H9 (cell line): ENCODE measurements at regions not wholly inside any gene's neighbourhood (a gene's known extent, or its start where the extent isn't known, plus 50 kb on each side); places are given as distances from the start of the nearest gene placed in this dataset.

Experiments used
- DNase-seq: peaks from one replicate; pipeline ENCODE4 v3.0.0-alpha.2; 2017
- H2AFZ ChIP-seq: one replicate; pipeline ENCODE4 v1.6.1; 2013; ENCODE audit warnings: mild to moderate bottlenecking, low read length, control low read depth, moderate library complexity
- H2AK5ac ChIP-seq: 2 replicates; pipeline ENCODE4 v1.6.1; 2013; ENCODE audit warnings: low read length, control low read depth, mixed read lengths; ENCODE audit not compliant: insufficient read length
- H2BK120ac ChIP-seq: one replicate; pipeline ENCODE4 v1.6.1; 2013; ENCODE audit warnings: low read depth, mild to moderate bottlenecking, low read length, control low read depth, inconsistent platforms; ENCODE audit not compliant: poor library complexity, severe bottlenecking
- H2BK12ac ChIP-seq: 2 replicates; pipeline ENCODE4 v1.6.1; 2013; ENCODE audit warnings: low read length, control low read depth, mixed read lengths, low read depth; ENCODE audit not compliant: insufficient read length
- H2BK15ac ChIP-seq: 2 replicates; pipeline ENCODE4 v1.6.1; 2013; ENCODE audit warnings: low read depth, low read length, control low read depth
- H2BK20ac ChIP-seq: one replicate; pipeline ENCODE4 v1.6.1; 2013; ENCODE audit warnings: low read depth, mild to moderate bottlenecking, low read length, control low read depth, inconsistent platforms; ENCODE audit not compliant: poor library complexity, severe bottlenecking
- H2BK5ac ChIP-seq: 2 replicates; pipeline ENCODE4 v1.6.1; 2013; ENCODE audit warnings: low read length, control low read depth, mixed read lengths; ENCODE audit not compliant: insufficient read length
- H3K14ac ChIP-seq: 2 replicates; pipeline ENCODE4 v1.6.1; 2013; ENCODE audit warnings: low read length, control low read depth; ENCODE audit not compliant: insufficient read depth
- H3K18ac ChIP-seq: 2 replicates; pipeline ENCODE4 v1.6.1; 2013; ENCODE audit warnings: low read depth, mild to moderate bottlenecking, mixed read lengths, low read length, control low read depth; ENCODE audit not compliant: insufficient read length
- H3K23ac ChIP-seq: 2 replicates; pipeline ENCODE4 v1.6.1; 2013; ENCODE audit warnings: low read length, control low read depth, mixed read lengths, low read depth; ENCODE audit not compliant: insufficient read length
- H3K23me2 ChIP-seq: 2 replicates; pipeline ENCODE4 v1.6.1; 2013; ENCODE audit warnings: low read depth, mild to moderate bottlenecking, mixed read lengths, low read length, control low read depth; ENCODE audit not compliant: insufficient read length, poor library complexity, severe bottlenecking
- H3K27ac ChIP-seq: 2 replicates; pipeline ENCODE4 v1.5.1; 2013; ENCODE audit warnings: low read length, control low read depth, mixed read lengths, low read depth; ENCODE audit not compliant: insufficient read length
- H3K27me3 ChIP-seq: 2 replicates; pipeline ENCODE4 v1.6.1; 2013; ENCODE audit warnings: low read length, control low read depth, inconsistent platforms; ENCODE audit not compliant: insufficient read depth
- H3K4ac ChIP-seq: 2 replicates; pipeline ENCODE4 v1.6.1; 2013; ENCODE audit warnings: low read depth, mild to moderate bottlenecking, control low read depth, inconsistent platforms, low read length, moderate library complexity
- H3K4me1 ChIP-seq: 2 replicates; pipeline ENCODE4 v1.6.1; 2013; ENCODE audit warnings: low read length, control low read depth, inconsistent platforms; ENCODE audit not compliant: insufficient read depth
- H3K4me2 ChIP-seq: 2 replicates; pipeline ENCODE4 v1.6.1; 2013; ENCODE audit warnings: low read length, control low read depth, mixed read lengths; ENCODE audit not compliant: insufficient read length, insufficient read depth
- H3K56ac ChIP-seq: 2 replicates; pipeline ENCODE4 v1.6.1; 2013; ENCODE audit warnings: low read depth, mild to moderate bottlenecking, mixed read lengths, low read length, control low read depth; ENCODE audit not compliant: insufficient read length
- H3K79me1 ChIP-seq: 2 replicates; pipeline ENCODE4 v1.6.1; 2013; ENCODE audit warnings: low read depth, mild to moderate bottlenecking, moderate library complexity, low read length, control low read depth, inconsistent platforms; ENCODE audit not compliant: insufficient read depth, poor library complexity, severe bottlenecking
- H3K79me2 ChIP-seq: 2 replicates; pipeline ENCODE4 v1.6.1; 2013; ENCODE audit warnings: low read length, control low read depth, inconsistent platforms; ENCODE audit not compliant: insufficient read depth
- H3K9ac ChIP-seq: 2 replicates; pipeline ENCODE4 v1.6.1; 2013; ENCODE audit warnings: low read length, control low read depth, mixed read lengths; ENCODE audit not compliant: insufficient read length; ENCODE audit errors: extremely low read depth
- H3K9me3 ChIP-seq: one replicate; pipeline ENCODE4 v1.6.1; 2013; ENCODE audit warnings: low read depth, low read length, inconsistent platforms; ENCODE audit not compliant: control insufficient read depth
- H3T11ph ChIP-seq: one replicate; pipeline ENCODE4 v1.6.1; 2013; ENCODE audit warnings: mild to moderate bottlenecking, low read length, control low read depth, inconsistent platforms
- H4K20me1 ChIP-seq: one replicate; pipeline ENCODE4 v1.6.1; 2013; ENCODE audit not compliant: control insufficient read depth, insufficient read length, insufficient read depth
- H4K5ac ChIP-seq: 2 replicates; pipeline ENCODE4 v1.6.1; 2013; ENCODE audit warnings: low read depth, mild to moderate bottlenecking, mixed read lengths, low read length, control low read depth; ENCODE audit not compliant: insufficient read length
- H4K8ac ChIP-seq: replicated peaks from 2 replicates; pipeline ENCODE4 v1.6.1; 2013; ENCODE audit warnings: low read length, control low read depth, mixed read lengths, low read depth; ENCODE audit not compliant: insufficient read length
- H4K91ac ChIP-seq: 2 replicates; pipeline ENCODE4 v1.6.1; 2013; ENCODE audit warnings: low read depth, mild to moderate bottlenecking, moderate library complexity, mixed read lengths, low read length, control low read depth; ENCODE audit not compliant: insufficient read length
- H3K27ac Mint-ChIP-seq, 3 experiments: 2 replicates in 2 of 3; 3 replicates in 1 of 3; pipeline ENCODE4 v1.8.0; 2020 to 2021; ENCODE audit warnings: mixed read lengths in 3 of 3, mild to moderate bottlenecking in 1 of 3, moderate library complexity in 1 of 3
- H3K27me3 Mint-ChIP-seq: 2 replicates; pipeline ENCODE4 v1.8.0; 2021; ENCODE audit warnings: low read depth, mild to moderate bottlenecking, moderate library complexity, mixed read lengths
- H3K36me3 Mint-ChIP-seq, 3 experiments: 2 replicates in 2 of 3; 3 replicates in 1 of 3; pipeline ENCODE4 v1.8.0; 2020 to 2021; ENCODE audit warnings: low read depth in 3 of 3, mixed read lengths in 3 of 3; ENCODE audit not compliant: insufficient read depth in 1 of 3
- H3K4me1 Mint-ChIP-seq, 2 experiments: 2 replicates each; pipeline ENCODE4 v1.8.0; 2020; ENCODE audit warnings: mixed read lengths in 2 of 2
- H3K4me3 Mint-ChIP-seq, 2 experiments: 2 replicates in 1 of 2; 3 replicates in 1 of 2; pipeline ENCODE4 v1.8.0; 2020 to 2021; ENCODE audit warnings: mild to moderate bottlenecking in 2 of 2, mixed read lengths in 2 of 2, moderate library complexity in 1 of 2
- H3K9me3 Mint-ChIP-seq, 2 experiments: 2 replicates in 1 of 2; 3 replicates in 1 of 2; pipeline ENCODE4 v1.8.0; 2020; ENCODE audit warnings: mild to moderate bottlenecking in 2 of 2, mixed read lengths in 2 of 2, moderate library complexity in 1 of 2
- WGBS: extraction: QIAGEN DNeasy Blood & Tissue Kit; methylation state at CpG from one replicate; pipeline ENCODE4 v1.1.7; 2013; ENCODE audit warnings: missing lambda C conversion rate, low lambda C conversion rate, mixed read lengths; ENCODE audit not compliant: insufficient read length; ENCODE audit errors: extremely low coverage; 5-methylcytosine and 5-hydroxymethylcytosine counted together
- TF ChIP-seq, protein P1 (sequence below): fragments of 200-600 bp; sonication (generic); conservative IDR thresholded peaks from 3 replicates; pipeline ENCODE4 v1.8.0; 2021; ENCODE audit warnings: antibody characterized with exemption, mild to moderate bottlenecking

DNA sequence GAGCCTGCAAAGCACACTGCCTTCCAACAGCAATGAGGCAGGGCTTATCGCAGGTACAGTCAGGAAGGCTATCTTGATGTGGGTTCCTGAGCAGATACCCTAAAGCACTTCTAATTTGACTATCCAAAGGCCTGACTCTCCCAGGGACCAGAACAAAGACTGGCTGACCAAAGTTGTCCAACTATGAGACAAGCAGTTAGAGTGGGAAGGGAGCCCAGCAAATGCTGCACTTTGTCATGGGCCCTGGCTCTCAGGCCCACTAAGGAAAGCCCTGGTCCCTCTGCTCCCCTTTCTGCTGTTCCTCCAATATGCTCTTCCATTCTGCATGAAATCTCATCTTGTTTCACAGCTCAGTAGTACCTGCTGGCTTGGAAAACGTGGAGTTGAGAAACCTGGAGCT lies 391.0 kb downstream of the RAB28 start:
- Histone ChIP-seq H3K4me2 (no peak overlapping the region), H3K18ac (no peak overlapping the region), H4K8ac (no peak overlapping the region), H2BK12ac (no peak overlapping the region), H3T11ph (no peak overlapping the region), H3K79me1 (no peaks in the 10 kb centered on the region), H3K9ac (no peak overlapping the region), H3K23ac (no peak overlapping the region), H4K20me1 (no peaks in the 10 kb centered on the region), H2BK20ac (no peak overlapping the region), H2AK5ac (no peak overlapping the region), H3K27me3 (no peaks in the 10 kb centered on the region; the same call in 1 of the 2 replicates), H4K5ac (no peak overlapping the region), H3K27ac (no peak overlapping the region), H2BK120ac (no peak overlapping the region), H3K56ac (no peak overlapping the region), H2BK15ac (no peak overlapping the region), H3K4ac (no peak overlapping the region), H3K79me2 (no peaks in the 10 kb centered on the region), H2AFZ (no peak overlapping the region), H3K14ac (no peak overlapping the region), H3K9me3 (no peaks in the 10 kb centered on the region), H4K91ac (no peak overlapping the region), H3K4me1 (peaks cover 4% of the 10 kb centered on the region; the same call in 1 of the 2 replicates), H2BK5ac (no peak overlapping the region), H3K23me2 (no peaks in the 10 kb centered on the region)
- peaks cover 22 to 36% of the 10 kb centered on the region in 2 experiments for H3K4me1 Mint-ChIP-seq
- no peak overlapping the region; a peak in 1 of 7 replicates for H3K27ac Mint-ChIP-seq
- WGBS = no CpG with 5 or more reads among the region's 2 CpGs
- no peak for DNase-seq
- no peaks in the 10 kb centered on the region for H3K36me3 Mint-ChIP-seq
- no peaks in the 10 kb centered on the region for H3K27me3 Mint-ChIP-seq
- TF ChIP-seq, protein P1, sequence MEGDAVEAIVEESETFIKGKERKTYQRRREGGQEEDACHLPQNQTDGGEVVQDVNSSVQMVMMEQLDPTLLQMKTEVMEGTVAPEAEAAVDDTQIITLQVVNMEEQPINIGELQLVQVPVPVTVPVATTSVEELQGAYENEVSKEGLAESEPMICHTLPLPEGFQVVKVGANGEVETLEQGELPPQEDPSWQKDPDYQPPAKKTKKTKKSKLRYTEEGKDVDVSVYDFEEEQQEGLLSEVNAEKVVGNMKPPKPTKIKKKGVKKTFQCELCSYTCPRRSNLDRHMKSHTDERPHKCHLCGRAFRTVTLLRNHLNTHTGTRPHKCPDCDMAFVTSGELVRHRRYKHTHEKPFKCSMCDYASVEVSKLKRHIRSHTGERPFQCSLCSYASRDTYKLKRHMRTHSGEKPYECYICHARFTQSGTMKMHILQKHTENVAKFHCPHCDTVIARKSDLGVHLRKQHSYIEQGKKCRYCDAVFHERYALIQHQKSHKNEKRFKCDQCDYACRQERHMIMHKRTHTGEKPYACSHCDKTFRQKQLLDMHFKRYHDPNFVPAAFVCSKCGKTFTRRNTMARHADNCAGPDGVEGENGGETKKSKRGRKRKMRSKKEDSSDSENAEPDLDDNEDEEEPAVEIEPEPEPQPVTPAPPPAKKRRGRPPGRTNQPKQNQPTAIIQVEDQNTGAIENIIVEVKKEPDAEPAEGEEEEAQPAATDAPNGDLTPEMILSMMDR = no peak
- H3K4me3 Mint-ChIP-seq = no peak overlapping the region
- H3K9me3 Mint-ChIP-seq = peaks cover 0 to 3% of the 10 kb centered on the region in 2 experiments; a peak in 3 of 5 replicates
